ENCODE measurements at regions not wholly inside any gene's neighbourhood (a gene's known extent, or its start where the extent isn't known, plus 50 kb on each side); places are given as distances from the start of the nearest gene placed in this dataset.
"Not testable (repeated sequence)": the region's sequence is repeated elsewhere in the genome, so short reads cannot be mapped to it uniquely, and the experiment has no call there.

DNA sequence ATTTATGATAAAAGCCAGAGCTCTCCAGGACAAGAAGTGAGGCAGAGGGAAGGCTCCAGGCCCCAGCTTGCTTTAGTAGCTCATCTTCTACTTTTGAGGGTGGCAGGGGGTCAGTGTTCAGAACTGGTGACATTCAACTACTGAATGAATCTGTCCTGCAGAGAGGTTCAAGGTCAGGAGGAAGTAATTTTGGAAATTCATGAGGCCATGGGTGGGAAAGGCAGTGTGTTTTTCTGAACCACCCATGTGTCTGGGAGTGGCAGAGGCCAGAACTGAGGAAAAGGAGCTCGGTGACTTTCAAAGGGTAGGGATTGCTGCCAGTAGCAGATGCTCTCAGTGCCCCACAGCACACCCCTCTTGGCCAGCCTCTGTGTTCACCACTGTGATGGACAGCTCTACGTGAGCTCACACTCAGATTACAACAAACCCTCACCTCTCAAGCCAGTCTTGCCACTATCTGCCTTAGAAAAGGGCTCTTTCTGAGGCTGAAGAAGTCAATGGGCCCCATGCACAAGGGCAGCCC lies 571.2 kb downstream of the RAB28 start:
- DNase-seq = no peak
- H3K27ac Mint-ChIP-seq = no peak overlapping the region
- H3K9me3 Mint-ChIP-seq = peaks cover 10% of the 10 kb centered on the region
- H3K4me1 Mint-ChIP-seq = no peaks in the 10 kb centered on the region
- H3K4me3 Mint-ChIP-seq = no peak overlapping the region
- H3K36me3 Mint-ChIP-seq (ENCODE audit: low read depth) = no peaks in the 10 kb centered on the region
- no peak for ATAC-seq
- H3K27me3 Mint-ChIP-seq = no peaks in the 10 kb centered on the region

DNA sequence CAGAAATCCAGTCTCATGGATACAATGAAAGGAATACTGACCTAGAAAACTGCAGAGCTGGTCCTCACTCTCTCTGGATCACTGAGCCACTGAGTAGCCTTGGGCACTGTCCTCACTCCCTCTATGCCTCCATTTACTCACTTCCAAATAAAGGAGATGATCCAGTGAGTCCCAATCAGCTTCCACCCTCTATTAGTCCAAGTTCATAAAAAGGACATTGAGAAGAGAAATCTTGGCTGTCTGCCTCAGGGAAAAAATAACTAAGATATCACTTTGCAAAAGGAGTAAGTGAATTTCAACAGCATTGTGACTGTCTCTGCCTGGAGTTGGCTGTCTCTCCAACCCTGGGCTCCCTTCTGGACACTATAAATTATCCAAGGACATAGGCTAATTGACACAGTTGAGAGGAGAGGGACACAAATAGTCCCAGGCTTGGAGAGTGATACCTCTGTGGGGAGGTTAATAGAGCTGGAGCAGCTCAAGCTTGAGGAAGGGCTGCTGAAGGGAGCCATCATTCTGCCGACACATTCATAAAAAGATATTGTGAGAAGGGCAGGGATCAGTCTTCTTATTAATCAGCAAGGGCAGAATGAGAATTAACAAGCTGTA lies 572.3 kb downstream of the RAB28 start:
- no peak for DNase-seq
- Mint-ChIP-seq H3K27me3 (no peaks in the 10 kb centered on the region), H3K4me1 (no peaks in the 10 kb centered on the region), H3K4me3 (no peak overlapping the region), H3K27ac (no peak overlapping the region), H3K9me3 (peaks cover 10% of the 10 kb centered on the region), H3K36me3 (ENCODE audit: low read depth) (no peaks in the 10 kb centered on the region)
- no peak for ATAC-seq

DNA sequence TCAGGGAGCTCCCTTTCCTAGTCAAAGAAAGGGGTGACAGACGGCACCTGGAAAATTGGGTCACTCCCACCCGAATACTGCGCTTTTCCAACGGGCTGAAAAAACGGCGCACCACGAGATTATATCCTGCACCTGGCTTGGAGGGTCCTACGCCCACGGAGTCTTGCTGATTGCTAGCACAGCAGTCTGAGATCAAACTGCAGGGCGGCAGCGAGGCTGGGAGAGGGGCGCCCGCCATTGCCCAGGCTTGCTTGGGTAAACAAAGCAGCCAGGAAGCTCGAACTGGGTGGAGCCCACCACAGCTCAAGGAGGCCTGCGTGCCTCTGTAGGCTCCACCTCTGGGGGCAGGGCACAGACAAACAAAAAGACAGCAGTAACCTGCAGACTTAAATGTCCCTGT lies 580.5 kb downstream of the RAB28 start:
- not testable (repeated sequence) for H3K9me3 Mint-ChIP-seq; DNase-seq; H3K4me1 Mint-ChIP-seq; H3K36me3 Mint-ChIP-seq (ENCODE audit: low read depth); H3K27ac Mint-ChIP-seq; H3K4me3 Mint-ChIP-seq; ATAC-seq; H3K27me3 Mint-ChIP-seq

DNA sequence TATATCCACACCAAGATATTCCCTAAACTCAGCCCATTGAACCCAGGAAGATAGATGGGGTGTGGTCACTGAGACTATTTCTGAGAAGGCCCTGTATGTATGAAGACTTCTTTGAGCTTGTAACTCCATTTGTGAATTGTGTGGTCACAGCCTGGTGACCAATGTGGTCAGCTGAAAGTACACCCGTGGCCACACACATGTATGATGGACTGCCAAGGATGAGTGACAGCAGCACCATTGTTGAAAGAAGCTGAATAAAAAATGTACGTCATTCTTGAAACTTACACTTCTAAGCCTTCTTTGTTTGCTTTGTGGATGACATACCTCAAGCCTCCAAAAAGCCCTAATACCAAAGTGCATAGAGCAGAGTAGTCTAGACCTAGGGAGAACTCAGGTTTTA lies 581.4 kb downstream of the RAB28 start:
- Mint-ChIP-seq H3K36me3 (ENCODE audit: low read depth) (no peaks in the 10 kb centered on the region), H3K4me1 (no peaks in the 10 kb centered on the region), H3K4me3 (no peak overlapping the region), H3K27me3 (no peaks in the 10 kb centered on the region), H3K27ac (no peak overlapping the region), H3K9me3 (no peaks in the 10 kb centered on the region)
- ATAC-seq (no peak), DNase-seq (no peak)

DNA sequence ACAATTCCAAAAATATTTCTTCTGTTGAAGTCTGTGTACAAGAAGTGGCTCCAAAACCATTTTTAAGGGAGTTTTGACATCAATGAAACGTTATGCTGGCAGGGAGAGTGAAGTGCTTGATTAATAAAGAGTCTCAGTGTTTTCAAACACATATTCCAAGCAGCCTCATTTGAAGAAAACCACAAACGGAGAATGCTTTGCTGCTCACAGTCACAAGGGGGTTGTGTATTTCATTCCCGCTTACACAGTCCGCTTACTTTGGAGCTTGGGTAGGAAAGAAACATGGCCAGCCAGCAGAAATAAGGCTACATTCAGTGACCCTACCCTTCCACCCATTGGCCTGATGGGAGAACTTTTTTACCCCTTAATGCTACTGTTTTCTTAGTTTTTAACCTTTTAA lies 586.2 kb downstream of the RAB28 start:
- Mint-ChIP-seq H3K27me3 (no peaks in the 10 kb centered on the region), H3K4me1 (no peaks in the 10 kb centered on the region), H3K9me3 (no peaks in the 10 kb centered on the region), H3K36me3 (ENCODE audit: low read depth) (no peaks in the 10 kb centered on the region), H3K4me3 (no peak overlapping the region), H3K27ac (no peak overlapping the region)
- no peak for ATAC-seq
- no peak for DNase-seq

DNA sequence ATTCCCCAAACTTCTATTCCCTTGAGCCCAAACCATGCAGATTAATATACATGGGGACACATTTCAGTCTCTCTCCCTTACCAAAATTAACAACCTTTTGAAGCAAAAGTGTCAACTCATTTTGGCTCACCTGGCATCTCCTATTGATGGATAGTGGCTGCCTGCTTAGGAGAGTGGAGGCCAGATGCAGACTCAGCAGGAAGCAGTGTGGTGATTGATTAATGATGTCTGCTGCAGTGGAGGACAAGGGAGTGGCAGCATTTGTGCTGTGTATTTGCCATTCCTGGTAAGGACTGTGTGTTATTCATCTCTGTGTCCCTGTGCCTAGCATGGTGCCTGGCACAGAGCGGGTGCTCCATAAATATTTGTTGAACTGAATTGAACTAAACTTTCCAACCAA lies 590.1 kb downstream of the RAB28 start:
- Mint-ChIP-seq H3K27ac (no peak overlapping the region), H3K4me3 (no peak overlapping the region), H3K36me3 (ENCODE audit: low read depth) (no peaks in the 10 kb centered on the region), H3K9me3 (no peaks in the 10 kb centered on the region), H3K4me1 (no peaks in the 10 kb centered on the region), H3K27me3 (no peaks in the 10 kb centered on the region)
- ATAC-seq (no peak), DNase-seq (no peak)

DNA sequence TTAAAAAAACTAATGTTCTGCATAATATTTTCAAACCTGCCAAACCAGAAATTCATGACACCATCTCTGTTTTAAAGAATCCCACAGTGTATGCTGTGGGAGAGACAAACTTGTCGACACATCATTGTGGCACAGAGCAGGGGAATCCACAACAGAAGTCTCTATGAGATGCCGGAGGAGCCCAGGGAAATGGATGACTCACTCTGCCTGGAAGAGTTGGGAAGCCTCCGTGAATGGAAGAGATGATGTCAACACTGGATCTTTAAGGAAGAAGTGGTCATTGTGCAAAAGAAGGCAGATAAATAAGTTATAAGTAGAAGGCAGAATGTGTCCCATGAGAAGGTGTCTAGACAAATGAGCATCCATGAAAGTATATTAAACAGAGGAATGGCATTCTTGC lies 595.1 kb downstream of the RAB28 start:
- no peak overlapping the region for H3K4me3 Mint-ChIP-seq
- no peaks in the 10 kb centered on the region for H3K27me3 Mint-ChIP-seq
- H3K9me3 Mint-ChIP-seq = peaks cover 19% of the 10 kb centered on the region
- peaks cover 2% of the 10 kb centered on the region for H3K36me3 Mint-ChIP-seq (ENCODE audit: low read depth)
- ATAC-seq (no peak), DNase-seq (no peak)
- no peaks in the 10 kb centered on the region for H3K4me1 Mint-ChIP-seq
- no peak overlapping the region for H3K27ac Mint-ChIP-seq

DNA sequence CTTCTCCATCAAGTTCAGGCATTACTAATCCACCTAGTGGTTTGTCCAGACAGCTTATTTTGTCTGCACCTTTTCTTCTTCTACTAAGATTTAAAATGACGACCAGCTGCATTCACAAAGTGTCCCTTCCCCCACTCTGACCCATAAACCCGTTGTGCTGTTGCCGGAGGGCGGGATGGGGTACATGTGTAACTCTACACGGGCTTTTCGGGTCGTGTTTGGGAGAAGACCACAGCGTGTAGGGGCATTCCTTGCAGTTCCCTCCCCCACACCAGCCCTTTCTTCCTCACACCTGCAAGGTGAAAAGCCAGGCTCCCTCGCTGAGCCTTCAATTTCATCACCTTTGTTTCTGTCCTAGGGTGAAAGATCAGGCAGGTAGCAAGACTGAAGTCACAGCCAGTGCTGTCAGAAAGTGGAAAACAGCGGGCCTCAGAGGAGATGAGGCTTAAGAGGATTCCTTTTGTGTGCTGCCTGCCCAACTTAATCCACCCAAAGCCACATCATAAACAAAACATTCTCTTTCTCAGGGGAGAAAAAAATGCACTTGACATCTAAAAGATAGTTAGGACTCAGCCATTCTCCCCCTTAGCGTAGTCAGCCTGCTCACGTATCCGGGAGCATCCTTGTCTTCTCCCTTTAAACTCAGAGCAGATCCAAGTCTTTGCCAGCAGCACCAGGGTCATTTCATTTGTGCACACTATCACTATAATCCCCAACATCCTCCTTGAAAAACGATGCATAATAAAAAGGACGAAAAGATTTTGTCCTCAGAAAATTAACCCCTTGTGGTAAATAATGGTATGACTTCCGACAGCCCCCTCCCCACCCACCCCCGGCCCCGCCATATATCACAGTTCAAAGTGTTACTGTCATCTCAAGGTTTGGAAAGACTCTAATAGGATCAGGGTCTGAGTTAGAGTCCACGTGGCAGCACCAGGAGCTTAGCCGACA lies 599.0 kb downstream of the RAB28 start:
- Mint-ChIP-seq H3K4me1 (no peaks in the 10 kb centered on the region), H3K36me3 (ENCODE audit: low read depth) (peaks cover 2% of the 10 kb centered on the region), H3K4me3 (no peak overlapping the region), H3K9me3 (peaks cover 19% of the 10 kb centered on the region), H3K27me3 (no peaks in the 10 kb centered on the region), H3K27ac (no peak overlapping the region)
- ATAC-seq (no peak), DNase-seq (no peak)

DNA sequence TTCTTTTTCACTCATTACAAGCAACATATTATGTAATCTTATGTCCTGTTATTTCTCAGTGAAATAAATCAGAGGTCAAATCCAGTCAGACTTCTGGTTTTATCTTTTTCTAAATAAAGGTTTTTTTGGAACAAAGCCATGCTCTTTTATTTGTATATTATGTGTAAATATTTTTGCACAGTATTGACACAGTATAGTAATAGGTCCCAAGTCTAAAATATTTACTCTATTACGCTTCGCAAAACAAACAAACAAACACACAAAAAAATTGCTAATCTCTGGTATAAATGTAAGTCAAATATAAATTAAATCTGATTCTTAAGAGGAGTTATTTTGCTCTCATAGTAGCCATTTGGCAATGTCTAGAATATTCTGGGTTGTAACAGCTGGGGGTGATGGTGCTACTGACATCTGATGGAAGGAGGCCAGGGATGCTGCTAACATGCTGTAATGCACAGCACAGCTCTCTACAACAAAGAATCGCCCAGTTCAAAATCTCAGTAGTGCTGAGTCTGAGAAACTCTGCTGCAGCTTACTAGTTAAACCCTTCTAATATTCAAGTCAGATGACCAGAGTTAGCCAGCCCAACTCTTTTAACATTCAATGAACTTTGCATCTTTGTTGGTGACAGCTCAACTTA lies 602.1 kb downstream of the RAB28 start:
- DNase-seq = no peak
- Mint-ChIP-seq H3K4me3 (no peak overlapping the region), H3K27me3 (no peaks in the 10 kb centered on the region), H3K9me3 (peaks cover 13% of the 10 kb centered on the region), H3K36me3 (ENCODE audit: low read depth) (peaks cover 2% of the 10 kb centered on the region), H3K4me1 (no peaks in the 10 kb centered on the region), H3K27ac (no peak overlapping the region)
- no peak for ATAC-seq

DNA sequence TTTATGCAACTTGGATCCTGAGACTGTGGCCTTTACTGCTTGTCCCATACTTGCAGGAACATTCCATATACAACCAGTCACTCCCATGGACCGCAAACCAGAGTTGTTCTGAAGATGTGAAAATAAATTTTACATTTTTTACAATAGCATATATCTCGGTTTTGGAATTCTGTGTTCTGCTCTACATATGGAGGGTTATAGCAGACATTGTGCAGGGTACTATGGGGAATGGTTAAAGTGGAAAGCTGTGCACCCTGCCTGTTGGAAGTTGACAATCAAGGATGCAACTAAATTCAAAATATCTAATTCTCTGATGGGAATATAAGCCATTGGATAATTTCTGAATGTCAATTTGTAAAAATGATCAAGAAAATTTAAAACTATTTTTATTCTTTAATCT lies 603.3 kb downstream of the RAB28 start:
- peaks cover 7% of the 10 kb centered on the region for H3K9me3 Mint-ChIP-seq
- ATAC-seq (no peak), DNase-seq (no peak)
- H3K4me1 Mint-ChIP-seq = no peaks in the 10 kb centered on the region
- no peak overlapping the region for H3K4me3 Mint-ChIP-seq
- no peaks in the 10 kb centered on the region for H3K27me3 Mint-ChIP-seq
- H3K27ac Mint-ChIP-seq = no peak overlapping the region
- H3K36me3 Mint-ChIP-seq (ENCODE audit: low read depth) = peaks cover 2% of the 10 kb centered on the region

DNA sequence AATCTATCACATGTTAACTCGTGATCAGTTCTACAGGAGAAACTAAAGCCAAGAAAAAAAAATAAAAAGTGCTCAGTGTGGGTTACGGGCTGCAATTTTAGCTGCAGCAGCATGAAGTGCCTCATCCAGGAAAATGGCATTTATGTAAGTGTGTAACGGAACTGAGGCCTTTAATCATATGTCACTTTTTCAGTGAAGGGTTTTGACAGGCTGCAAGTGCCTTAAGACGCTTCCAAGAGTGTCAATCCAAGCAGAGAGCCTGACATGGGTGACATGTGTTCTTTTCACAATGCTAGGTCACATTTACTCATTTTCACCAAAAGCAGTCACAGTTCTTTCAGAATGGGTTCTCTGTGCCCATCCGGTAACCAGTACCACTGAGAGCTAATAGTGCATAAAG lies 604.6 kb downstream of the RAB28 start:
- ATAC-seq (no peak), DNase-seq (no peak)
- no peaks in the 10 kb centered on the region for H3K4me1 Mint-ChIP-seq
- H3K36me3 Mint-ChIP-seq (ENCODE audit: low read depth) = no peaks in the 10 kb centered on the region
- H3K27me3 Mint-ChIP-seq = no peaks in the 10 kb centered on the region
- no peak overlapping the region for H3K27ac Mint-ChIP-seq
- no peaks in the 10 kb centered on the region for H3K9me3 Mint-ChIP-seq
- H3K4me3 Mint-ChIP-seq = no peak overlapping the region

DNA sequence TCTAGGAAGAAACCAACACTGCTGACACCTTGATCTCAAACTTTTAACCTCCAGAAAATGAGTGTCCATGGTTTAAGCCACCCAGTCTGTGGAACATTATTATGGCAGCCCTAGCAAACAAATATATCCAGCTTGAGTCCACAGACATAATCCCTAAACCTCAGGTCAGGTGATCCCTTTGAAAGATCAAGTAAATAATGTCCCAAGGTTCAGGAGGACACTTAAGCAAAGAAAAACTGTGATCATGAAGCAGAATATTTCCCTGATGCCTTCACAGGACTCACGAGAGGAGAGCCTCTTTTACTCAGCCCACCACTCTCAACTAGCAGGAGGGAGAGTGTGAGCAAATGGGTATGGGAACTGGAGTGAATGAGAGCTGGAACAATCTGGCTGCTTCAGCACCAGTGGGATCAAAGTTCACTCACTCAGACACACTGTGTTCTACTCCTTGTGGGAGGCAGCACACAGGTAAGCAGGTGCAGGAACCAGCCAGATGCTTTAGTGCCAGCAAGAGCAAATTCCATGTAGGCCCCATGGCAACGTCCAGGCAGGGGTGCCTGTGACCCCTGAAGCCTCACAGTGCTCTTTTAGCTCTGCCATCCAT lies 608.4 kb downstream of the RAB28 start:
- Mint-ChIP-seq H3K9me3 (peaks cover 4% of the 10 kb centered on the region), H3K27ac (no peak overlapping the region), H3K4me3 (no peak overlapping the region), H3K4me1 (no peaks in the 10 kb centered on the region), H3K27me3 (no peaks in the 10 kb centered on the region), H3K36me3 (ENCODE audit: low read depth) (no peaks in the 10 kb centered on the region)
- ATAC-seq (no peak), DNase-seq (no peak)

DNA sequence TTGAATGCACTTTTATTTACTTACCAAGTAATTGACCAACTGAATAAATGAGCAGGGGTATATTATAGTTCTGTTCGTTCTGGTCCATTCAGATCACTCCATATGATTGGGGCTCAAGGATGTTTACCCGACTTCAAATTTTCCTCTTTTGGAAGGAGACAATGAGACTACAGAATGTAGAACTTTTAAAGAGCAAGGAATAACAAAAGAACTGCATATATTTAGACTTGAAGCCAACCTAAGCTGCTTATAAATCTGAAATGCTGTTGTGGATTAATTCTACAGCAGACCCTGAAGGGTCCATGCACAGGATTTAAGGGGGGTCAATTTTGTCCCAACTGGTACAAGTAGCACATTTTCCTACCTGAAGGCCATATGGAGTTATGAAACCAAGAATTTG lies 610.8 kb downstream of the RAB28 start:
- Mint-ChIP-seq H3K36me3 (ENCODE audit: low read depth) (no peaks in the 10 kb centered on the region), H3K4me3 (no peak overlapping the region), H3K9me3 (peaks cover 12% of the 10 kb centered on the region), H3K27ac (no peak overlapping the region), H3K4me1 (no peaks in the 10 kb centered on the region), H3K27me3 (no peaks in the 10 kb centered on the region)
- DNase-seq (no peak), ATAC-seq (no peak)

DNA sequence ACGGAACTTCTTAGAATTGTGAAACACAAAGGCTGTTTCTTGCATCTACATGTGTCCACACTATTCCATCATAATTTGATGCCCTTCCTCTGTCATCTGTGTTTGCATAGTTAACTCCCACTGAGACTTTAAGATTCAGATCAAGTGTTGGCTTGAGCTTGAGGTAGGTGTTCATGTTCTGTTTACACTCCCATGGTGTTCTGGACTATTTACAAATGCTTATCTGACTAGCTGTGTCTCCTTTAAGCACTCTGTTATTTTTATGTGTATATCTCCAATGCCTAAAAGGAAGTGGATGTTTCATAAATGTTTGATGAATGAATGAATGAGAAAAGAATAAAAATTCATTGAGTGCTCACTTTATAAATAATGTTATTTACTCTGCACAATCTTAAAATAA lies 622.7 kb downstream of the RAB28 start:
- no peak for ATAC-seq
- Mint-ChIP-seq H3K4me3 (no peak overlapping the region), H3K27ac (no peak overlapping the region), H3K4me1 (no peaks in the 10 kb centered on the region), H3K36me3 (ENCODE audit: low read depth) (no peaks in the 10 kb centered on the region), H3K27me3 (peaks cover 4% of the 10 kb centered on the region), H3K9me3 (no peaks in the 10 kb centered on the region)
- no peak for DNase-seq
